GM12878 (cell line): ENCODE measurements at regions not wholly inside any gene's neighbourhood (a gene's known extent, or its start where the extent isn't known, plus 50 kb on each side); places are given as distances from the start of the nearest gene placed in this dataset.

Experiments
- CBX5 ChIP-seq: sonication (generic); IDR thresholded peaks from 2 replicates; pipeline ENCODE4 v1.6.1; 2016; ENCODE audit warnings: low read depth, moderate library complexity, mild to moderate bottlenecking, inconsistent platforms
- CHD4 ChIP-seq: fragments of 200-600 bp; sonication (generic); IDR thresholded peaks from 2 replicates; pipeline ENCODE4 v1.6.1; 2016; ENCODE audit warnings: mild to moderate bottlenecking
- CTCF ChIP-seq, 3 experiments: IDR thresholded peaks in 2 of 3; conservative IDR thresholded peaks in 1 of 3; 2 replicates each; pipeline ENCODE4 v1.5.1; 2011; ENCODE audit warnings: low read depth in 3 of 3, low read length in 3 of 3, mild to moderate bottlenecking in 3 of 3, control low read depth in 2 of 3, moderate library complexity in 2 of 3, inconsistent platforms in 1 of 3, mixed read lengths in 1 of 3; ENCODE audit not compliant: control insufficient read depth in 2 of 3, insufficient read depth in 1 of 3; ENCODE audit errors: extremely low read depth in 1 of 3
- EGR1 ChIP-seq, 2 experiments: IDR thresholded peaks; 1 replicate in 1 of 2; 2 replicates in 1 of 2; pipeline ENCODE4 v1.6.1; 2011 to 2012; ENCODE audit warnings: low read depth in 2 of 2, low read length in 2 of 2, borderline replicate concordance in 1 of 2, mild to moderate bottlenecking in 1 of 2, moderate library complexity in 1 of 2
- ELK1 ChIP-seq: IDR thresholded peaks from 2 replicates; pipeline ENCODE4 v1.6.1; 2012; ENCODE audit warnings: low read depth, low read length, improper control_type of control experiment
- FOXK2 ChIP-seq: fragments of 450-650 bp; IDR thresholded peaks from 2 replicates; pipeline ENCODE4 v1.6.1; 2017; ENCODE audit warnings: mild to moderate bottlenecking, moderate library complexity
- FOXM1 ChIP-seq: IDR thresholded peaks from 2 replicates; pipeline ENCODE4 v1.6.1; 2012; ENCODE audit warnings: low read depth, mild to moderate bottlenecking, inconsistent platforms, low read length, moderate library complexity
- HDAC2 ChIP-seq: fragments of 200-600 bp; sonication (generic); IDR thresholded peaks from 2 replicates; pipeline ENCODE4 v1.6.1; 2017
- HSF1 ChIP-seq: fragments of 150-350 bp; IDR thresholded peaks from 2 replicates; pipeline ENCODE4 v1.6.1; 2014; ENCODE audit warnings: mild to moderate bottlenecking, low read depth, low read length
- IKZF1 ChIP-seq: fragments of 450-650 bp; conservative IDR thresholded peaks from 2 replicates; pipeline ENCODE4 v1.6.1; 2017; ENCODE audit warnings: antibody characterized with exemption, mild to moderate bottlenecking
- IKZF2 ChIP-seq, 2 experiments: fragments of 450-650 bp; IDR thresholded peaks; 2 replicates each; pipeline ENCODE4 v1.6.1; 2017; ENCODE audit warnings: mild to moderate bottlenecking in 2 of 2, moderate library complexity in 2 of 2
- IRF3 ChIP-seq: fragments of 450-650 bp; IDR thresholded peaks from 2 replicates; pipeline ENCODE4 v1.6.1; 2014; ENCODE audit warnings: mild to moderate bottlenecking
- IRF5 ChIP-seq: fragments of 450-650 bp; IDR thresholded peaks from 2 replicates; pipeline ENCODE4 v1.6.1; 2017; ENCODE audit warnings: borderline replicate concordance
- RCOR1 ChIP-seq: conservative IDR thresholded peaks from 2 replicates; pipeline ENCODE4 v1.6.1; 2012; ENCODE audit warnings: low read depth, low read length, improper control_type of control experiment
- SIN3A ChIP-seq: IDR thresholded peaks from 2 replicates; pipeline ENCODE4 v1.6.1; 2012; ENCODE audit warnings: low read depth, low read length, improper control_type of control experiment
- SKIL ChIP-seq: fragments of 450-650 bp; IDR thresholded peaks from 2 replicates; pipeline ENCODE4 v1.6.1; 2017; ENCODE audit warnings: mild to moderate bottlenecking, low read depth, inconsistent platforms; ENCODE audit not compliant: poor library complexity, severe bottlenecking
- SMAD5 ChIP-seq: IDR thresholded peaks from 2 replicates; pipeline ENCODE4 v1.6.1; 2016; ENCODE audit warnings: antibody characterized with exemption, low read depth
- STAT3 ChIP-seq: IDR thresholded peaks from 2 replicates; pipeline ENCODE4 v1.6.1; 2011; ENCODE audit warnings: low read depth, low read length, improper control_type of control experiment
- SUPT20H ChIP-seq: IDR thresholded peaks from 2 replicates; pipeline ENCODE4 v1.6.1; 2011; ENCODE audit warnings: low read depth, mild to moderate bottlenecking, low read length, moderate library complexity, borderline replicate concordance; ENCODE audit not compliant: control insufficient read depth
- TARDBP ChIP-seq: IDR thresholded peaks from 2 replicates; pipeline ENCODE4 v1.6.1; 2016; ENCODE audit warnings: borderline replicate concordance
- YBX1 ChIP-seq: fragments of 450-650 bp; IDR thresholded peaks from 2 replicates; pipeline ENCODE4 v1.6.1; 2016; ENCODE audit warnings: antibody characterized with exemption
- ZNF24 ChIP-seq: fragments of 450-650 bp; IDR thresholded peaks from 2 replicates; pipeline ENCODE4 v1.6.1; 2017; ENCODE audit warnings: antibody characterized with exemption, mild to moderate bottlenecking

- no peak for TF ChIP-seq CTCF (IDR thresholded peaks at IDR 0.05 in 2 of 3, conservative IDR thresholded peaks at IDR 0.05 in 1 of 3; ENCODE audit: control insufficient read depth in 2 of 3, extremely low read depth in 1 of 3, insufficient read depth in 1 of 3, low read depth in 3 of 3, low read length in 3 of 3)
- no peak for TF ChIP-seq RCOR1
- no peak for TF ChIP-seq FOXM1
- no peak for TF ChIP-seq CBX5
- peak in 1 of 2 experiments; percentile 21; a peak in 1 of 3 replicates for TF ChIP-seq EGR1 (IDR thresholded peaks at IDR 0.05; ENCODE audit: borderline replicate concordance in 1 of 2, low read depth in 2 of 2, low read length in 2 of 2)
- TF ChIP-seq SUPT20H: no peak
- TF ChIP-seq CHD4: no peak
- no peak; the same call in 1 of the 2 replicates for TF ChIP-seq IKZF1
- TF ChIP-seq ELK1: 0 out of 2 replicates have a peak, but pooled peaks have one; percentile 0
- no peak for TF ChIP-seq HDAC2
- no peak for TF ChIP-seq IRF3
- no peak for TF ChIP-seq TARDBP
- TF ChIP-seq SKIL: no peak
- no peak for TF ChIP-seq YBX1
- TF ChIP-seq SMAD5: no peak
- no peak for TF ChIP-seq STAT3
- TF ChIP-seq IRF5: no peak
- TF ChIP-seq ZNF24: no peak
- TF ChIP-seq FOXK2: no peak
- TF ChIP-seq HSF1: no peak
- no peak for TF ChIP-seq IKZF2 (IDR thresholded peaks at IDR 0.05)
- TF ChIP-seq SIN3A: peak; percentile 10; the same call in 1 of the 2 replicates
Observed at GRCh38 chr13:50124536-50125303, 109.5 kb downstream of the KCNRG start (continued).
